ENCODE measurements at regions not wholly inside any gene's neighbourhood (a gene's known extent, or its start where the extent isn't known, plus 50 kb on each side); places are given as distances from the start of the nearest gene placed in this dataset.
A peak's percentile ranks its signal among the peaks of the same experiment; 100 is the strongest.

DNA sequence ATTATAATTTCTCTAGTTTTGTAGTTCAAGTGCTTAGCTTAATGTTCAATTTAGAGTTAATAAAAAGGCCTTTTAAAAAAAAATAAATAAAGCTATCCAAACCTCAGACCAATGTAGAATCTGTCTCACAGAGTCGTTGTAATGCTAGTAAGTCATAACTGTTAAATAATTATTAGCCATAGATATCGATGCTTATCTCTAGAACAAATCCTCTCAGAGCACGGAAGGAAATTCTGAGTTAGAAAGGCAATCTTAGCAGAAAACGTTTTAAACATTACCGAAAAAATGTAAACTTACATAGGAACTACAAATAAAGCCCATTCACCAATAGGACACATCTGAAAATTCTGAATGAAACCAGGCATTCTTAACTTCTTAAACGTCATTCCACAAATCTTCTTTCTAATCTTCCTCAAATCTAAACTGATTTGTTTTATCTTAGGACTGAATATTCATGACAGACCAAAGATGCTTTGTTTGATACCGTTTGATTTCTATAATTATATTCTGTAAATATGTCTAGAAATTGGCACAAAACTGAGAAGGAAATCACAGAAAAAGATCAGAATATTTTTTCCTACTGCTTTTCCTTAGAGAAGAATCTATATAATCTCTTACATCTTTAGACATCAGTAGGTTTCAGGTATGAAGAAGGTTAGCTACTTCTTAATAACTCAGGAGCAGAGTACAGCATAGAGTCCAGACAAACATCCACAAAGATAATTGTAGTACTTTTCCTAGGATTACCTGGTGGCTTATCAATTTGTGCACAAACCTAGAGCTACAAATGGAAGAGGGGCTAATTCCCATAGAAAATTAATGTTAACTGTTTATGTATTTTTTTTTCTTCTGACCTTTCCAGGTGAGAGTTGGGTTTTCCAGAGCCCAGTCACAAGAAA lies 140.7 kb downstream of the BTC start:
- no peak for DNase-seq

DNA sequence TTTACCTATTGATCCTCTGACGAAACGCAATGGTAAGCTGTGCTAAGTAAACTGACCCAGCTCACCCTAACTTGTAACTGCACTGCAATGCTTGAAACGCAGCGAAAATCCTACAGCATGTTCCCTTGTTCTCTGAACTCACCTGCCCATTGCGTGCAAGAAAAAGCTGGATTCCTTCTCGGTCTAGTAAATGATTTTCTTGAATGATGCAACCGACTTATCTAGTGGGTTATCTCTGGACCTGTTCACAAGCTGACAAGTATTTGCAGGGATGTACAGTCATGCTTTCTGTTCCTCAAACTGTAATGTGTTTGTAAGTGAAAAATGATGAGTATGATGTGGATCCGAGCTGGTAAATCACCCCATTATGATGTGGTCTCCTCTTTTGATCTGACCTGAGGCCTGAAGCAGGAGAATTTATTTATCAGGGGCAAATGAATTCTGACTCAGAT lies 140.1 kb downstream of the BTC start:
- no peak for DNase-seq

DNA sequence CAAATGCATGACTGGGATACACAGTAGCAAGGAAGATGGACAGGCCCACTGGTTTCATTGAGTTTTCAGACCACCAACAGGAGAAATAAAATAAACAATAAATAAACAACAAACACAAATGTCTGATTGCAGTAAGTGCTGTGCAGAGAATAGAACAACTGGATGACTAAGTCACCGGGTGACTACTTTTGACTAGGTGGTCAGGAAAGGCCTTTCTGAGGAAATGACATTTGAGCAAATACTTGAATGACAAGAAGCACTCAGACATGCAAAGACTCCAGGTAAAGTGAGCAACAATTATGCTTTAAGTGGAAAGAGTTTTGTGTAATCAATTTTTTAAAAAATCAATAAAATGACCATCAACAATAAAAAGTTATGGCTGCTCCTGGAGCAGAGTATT lies 137.7 kb downstream of the BTC start:
- no peak for DNase-seq

DNA sequence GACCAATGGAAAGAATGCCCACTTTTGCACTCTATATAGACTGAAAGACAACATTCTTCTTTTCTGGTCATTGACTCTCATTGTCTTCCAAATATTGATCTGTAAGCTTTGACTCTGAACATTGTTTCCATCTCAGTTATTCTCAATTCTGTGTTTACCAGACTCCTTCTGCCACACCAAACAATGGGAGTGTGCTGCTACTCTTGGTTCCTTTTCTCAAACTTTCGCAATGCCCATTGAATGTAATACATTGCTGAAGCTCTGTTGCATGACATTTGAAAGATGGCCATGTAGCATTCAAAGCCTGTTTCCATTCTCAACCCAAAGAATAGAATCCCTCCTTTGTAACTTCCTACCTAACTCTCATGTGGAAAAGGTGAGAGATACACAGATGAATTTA lies 136.2 kb downstream of the BTC start:
- DNase-seq: no peak

DNA sequence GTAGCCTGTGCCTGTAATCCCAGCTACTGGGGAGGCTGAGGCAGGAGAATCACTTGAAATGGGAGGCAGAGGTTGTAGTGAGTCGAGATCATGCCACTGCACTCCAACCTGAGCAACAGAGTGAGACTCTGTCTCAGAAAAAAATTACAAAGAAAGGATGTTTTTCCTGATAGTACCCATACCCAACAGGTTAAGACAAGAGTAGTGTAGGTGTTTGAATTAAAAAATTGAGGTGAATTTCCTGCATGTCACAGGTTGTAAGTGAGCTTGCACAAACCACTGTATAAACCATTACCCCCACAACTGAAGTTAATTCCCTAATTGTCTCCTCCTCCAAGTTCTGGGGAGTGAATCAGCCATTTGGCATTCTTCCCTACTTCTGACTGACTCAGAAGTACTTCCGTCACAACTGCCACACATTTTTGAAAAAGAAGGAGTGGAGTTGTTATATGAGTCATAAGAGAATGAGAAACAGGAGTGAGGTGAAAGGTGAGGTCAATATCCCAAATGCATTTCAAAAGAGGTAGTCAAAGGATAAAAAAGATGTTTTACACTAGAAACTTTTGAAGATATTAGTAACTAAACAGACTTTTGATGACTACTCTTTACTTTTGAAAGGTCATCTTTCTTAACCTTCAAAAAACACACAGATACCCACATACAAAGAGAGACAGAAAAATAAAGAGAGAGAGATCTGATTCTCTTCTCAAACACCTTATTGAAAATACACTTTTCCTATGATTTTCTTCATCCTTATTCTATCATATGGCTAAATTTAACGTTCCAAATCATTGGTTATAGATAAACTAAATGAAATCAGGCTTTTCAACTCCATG lies 134.5 kb downstream of the BTC start:
- DNase-seq: no peak

DNA sequence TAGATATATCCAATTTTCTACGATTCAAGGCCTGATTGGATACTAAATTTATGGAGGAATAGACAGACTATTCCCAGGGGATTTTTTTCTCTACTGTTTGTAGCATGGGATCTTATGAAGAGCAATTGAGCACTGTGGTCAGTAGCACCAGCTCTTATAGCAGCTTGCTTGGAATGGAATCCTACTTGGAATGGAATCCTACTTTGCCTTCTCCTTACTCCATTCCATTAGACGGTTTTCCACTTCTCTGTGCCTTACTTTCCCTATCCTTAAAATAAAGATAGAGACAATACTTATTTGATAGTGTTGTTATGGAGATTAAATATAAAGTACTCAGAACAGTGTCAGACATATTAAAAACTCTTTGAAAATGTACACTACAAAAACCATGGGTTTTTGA lies 133.5 kb downstream of the BTC start:
- no peak for DNase-seq

DNA sequence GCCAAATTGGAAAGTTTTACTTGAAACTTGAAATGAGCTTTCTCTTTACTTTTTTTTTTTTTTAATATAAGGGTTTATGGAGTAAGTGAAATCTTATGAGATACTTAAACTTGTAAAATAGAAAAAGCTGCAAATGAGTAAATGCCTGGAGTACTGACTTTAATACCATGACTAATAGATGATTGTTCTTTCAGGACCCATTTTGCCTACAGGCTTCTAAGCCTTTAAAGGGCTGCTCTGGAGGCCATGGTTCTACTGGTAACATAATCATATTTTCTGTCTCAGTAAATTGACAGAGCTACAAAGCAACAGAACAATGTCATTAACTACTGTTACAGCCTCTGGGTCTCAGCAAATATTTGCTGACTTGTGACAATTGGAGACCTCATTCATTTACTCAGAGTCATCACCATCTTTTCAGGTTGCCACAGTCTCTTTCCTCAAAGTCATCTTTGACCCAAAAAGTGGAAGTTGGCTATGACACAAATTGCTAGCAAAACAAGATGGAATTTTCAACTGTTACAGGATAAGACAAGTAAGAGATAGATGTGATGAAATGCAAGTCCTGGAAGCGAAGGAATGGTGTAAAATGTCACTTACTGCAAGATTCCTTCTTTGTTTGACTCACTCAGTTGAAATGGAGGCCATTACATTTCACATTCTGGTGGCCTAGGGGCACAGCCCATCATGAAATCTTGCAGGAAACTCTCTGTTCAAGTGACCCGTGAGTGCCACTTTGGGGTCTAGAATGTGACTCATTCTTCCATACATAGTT lies 132.7 kb downstream of the BTC start:
- no peak for DNase-seq

DNA sequence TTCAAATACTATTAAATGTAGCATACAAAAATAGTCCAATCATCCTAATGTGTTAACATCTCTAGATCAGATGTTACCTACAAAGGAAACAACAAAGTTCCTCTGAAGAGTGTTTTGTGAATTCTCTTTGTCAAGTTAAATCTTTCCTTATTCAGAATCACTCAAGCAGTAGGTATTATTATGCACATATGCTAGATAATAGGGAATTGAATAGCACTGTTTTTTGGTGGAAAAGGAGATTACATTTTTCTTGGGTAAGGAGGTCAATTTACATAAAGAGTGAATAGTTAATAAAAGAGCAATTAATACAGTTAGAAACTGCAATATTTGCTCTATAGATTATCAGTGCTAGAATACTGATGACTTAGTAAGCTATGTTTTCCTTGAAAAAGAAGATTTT lies 130.7 kb downstream of the BTC start:
- no peak for DNase-seq

DNA sequence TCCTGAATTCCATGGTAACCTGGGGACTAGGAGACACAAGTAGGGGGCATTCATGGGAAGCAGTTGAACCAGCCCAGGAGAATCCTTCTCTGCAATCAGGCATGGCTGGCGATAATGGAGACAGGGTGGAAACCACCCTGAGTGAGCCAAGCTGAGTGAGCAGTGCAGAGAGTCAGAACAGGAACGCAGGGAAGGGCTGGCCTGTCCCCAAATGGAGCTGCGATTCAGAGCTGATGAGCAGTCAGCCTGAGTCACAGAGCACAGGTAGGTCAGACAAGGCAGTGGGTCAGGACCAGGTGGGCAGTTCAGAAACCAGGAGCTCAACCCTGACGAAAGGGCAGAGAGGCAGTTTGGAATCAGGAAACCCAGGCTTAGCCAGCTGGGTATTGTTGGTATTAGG lies 129.0 kb downstream of the BTC start:
- no peak for DNase-seq

DNA sequence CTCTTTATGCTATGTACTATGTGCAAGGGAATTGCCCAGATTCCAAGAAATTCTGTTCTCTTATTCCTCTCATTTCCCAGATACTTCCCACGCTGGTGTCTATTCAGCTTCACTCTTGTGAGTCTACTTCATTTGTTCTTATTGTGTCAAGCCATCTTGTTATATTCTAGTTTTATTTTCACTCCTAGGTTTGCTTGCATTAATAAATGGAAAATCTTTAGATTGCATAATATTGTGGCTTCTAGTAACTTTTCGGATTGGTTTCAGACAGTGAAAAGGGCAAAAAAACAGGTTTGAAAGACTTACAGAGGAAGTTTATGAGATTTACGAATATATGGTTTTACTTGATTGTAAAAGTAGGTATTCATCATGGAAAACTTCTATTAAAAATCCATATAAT lies 128.4 kb downstream of the BTC start:
- no peak for DNase-seq

DNA sequence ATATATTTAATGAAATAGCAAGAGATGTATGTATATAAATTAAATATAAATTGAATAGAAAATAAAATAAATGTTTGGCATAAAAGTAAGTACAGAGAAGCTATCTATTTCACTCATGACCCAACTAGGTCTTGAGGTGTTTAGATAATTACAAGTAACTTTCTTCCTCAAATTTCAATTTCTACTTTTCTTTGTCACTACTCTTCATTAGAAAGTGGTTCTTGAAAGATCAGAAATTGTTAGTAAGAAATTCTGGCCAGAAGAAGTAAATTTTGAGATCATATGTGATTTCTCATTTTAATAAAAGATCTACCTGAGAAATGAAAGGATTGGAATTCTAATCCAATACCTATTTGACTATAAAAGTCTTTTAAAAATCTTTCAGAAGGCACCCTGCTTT lies 126.9 kb downstream of the BTC start:
- DNase-seq: no peak

DNA sequence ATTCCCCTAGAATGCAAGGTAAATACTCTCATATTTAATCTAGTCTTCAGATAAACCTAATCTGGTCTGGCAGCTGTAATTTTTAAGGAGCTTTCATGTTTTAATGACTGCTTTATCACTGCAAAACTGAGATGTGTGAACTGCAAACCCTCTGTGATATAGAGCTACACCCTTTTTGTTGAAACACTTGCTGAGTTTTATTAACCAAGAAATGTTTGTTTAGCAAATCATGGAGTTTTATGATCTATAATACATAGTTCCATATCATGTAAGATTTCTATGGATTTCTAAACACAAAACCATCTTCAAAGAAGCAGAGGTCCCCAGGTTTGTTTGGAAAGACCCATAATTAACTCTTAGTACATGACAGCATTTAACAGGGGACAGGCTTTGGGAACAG lies 126.4 kb downstream of the BTC start:
- DNase-seq: no peak

DNA sequence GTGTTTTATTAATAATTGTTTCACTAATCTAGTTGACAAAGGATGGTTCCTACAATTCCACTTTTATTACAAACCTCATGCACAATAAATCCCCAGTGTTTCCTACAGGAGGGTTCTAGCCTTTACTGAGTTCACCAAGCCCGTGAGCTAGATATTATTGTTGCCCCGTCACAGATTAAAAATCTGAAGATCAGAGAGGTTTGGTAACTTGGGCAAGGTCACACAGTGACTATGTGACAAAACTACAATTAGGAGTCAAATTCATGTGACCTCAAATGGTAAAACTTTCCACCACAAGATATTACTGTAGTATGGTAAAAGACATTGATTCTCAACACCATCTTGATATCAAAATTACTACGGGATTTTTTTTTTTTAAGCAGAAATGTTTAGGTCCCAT lies 124.6 kb downstream of the BTC start:
- DNase-seq: no peak

DNA sequence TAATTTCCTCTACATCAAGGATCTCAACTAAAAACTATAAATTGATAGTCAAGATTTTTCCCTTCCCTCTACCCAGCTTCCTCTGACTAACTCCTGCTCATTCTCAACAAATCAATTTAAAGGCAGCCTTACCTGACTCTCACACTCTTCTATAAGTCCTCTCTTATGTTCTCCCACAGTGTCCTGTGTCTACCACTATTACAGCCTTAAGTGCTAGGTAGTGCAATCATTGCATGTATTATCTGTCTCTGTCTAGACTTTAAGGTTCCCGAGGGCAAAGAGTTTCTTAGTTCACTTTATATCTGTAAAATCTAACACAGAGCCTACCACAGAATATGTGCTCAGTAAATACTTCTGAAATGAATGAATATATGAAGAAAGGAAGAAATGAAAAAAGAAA lies 123.7 kb downstream of the BTC start:
- DNase-seq: no peak

DNA sequence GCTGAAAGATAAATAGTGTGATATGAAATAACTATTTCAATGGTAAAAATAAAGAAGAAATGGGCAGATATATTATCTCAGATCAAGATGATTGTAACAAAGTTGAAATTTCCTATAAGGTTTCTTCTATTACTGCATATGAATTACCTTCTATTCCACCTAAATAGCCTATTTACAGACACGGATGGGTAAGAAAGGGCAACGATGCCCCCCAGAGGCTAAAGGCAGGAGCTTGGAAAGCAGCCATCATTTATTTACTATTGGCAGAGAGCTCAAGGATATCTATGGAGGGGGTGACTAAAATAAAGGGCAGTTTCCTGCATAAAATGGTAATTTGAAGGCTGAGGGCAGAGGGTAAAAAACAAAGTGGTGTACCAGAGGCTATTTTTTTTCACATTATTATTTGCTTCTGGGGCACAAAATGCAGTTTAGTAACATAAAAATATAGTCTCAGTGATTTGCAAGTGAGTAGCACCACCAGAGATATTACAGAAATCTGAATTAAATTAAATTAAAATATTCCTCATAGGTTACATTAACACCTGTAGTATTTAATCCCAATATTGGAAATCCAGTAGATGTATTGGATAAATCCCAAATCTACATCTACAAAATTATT lies 123.1 kb downstream of the BTC start:
- peak in 1 of 2 experiments; percentile 52 for DNase-seq

DNA sequence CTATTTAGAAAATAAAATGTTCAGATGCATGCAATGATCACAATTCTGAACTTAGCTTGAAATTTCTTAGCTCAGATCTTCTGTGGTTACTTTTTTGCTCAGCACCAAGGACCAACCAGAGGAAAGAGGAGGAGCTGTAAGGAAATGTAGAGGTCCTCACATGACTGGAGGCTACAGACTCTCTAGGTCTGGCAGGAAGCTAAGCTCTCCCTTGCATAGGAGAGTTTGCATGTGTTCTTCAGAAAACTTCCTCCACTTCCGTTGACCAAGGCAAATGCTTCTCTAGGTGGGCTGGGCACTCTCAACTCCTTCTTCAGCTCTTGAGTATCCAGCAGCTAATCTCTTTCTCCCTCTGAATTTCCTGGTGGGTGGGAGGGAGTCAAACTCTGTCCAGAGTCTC lies 119.6 kb downstream of the BTC start:
- DNase-seq: no peak

DNA sequence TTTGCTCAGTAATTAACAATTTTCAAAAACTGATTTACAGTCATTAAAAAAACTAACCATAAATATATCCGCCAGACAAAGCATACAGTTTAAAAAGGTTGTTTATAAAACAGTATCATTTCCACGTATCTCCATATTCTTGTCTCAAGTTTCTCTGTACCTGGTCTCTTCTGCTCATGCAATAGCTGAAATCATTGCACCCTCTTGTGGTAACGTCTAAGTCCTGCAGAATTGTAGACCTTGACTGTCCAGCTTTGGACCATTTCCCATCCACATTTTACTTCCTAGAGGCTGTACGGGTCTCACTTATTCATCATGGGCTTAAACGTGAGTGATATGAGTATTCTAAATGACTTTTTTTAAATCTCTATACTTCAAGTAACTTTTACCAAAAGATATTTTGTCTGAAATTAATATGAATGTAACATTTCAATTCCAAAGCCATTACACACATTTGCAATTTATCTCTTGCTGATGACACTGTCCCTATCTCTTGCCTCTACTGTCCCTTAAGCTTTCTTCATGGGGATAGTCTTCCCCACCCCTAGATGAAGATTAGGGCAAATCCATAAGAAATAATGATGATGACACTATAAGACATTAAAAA lies 118.5 kb downstream of the BTC start:
- peak; percentile 8 to 54 for DNase-seq

DNA sequence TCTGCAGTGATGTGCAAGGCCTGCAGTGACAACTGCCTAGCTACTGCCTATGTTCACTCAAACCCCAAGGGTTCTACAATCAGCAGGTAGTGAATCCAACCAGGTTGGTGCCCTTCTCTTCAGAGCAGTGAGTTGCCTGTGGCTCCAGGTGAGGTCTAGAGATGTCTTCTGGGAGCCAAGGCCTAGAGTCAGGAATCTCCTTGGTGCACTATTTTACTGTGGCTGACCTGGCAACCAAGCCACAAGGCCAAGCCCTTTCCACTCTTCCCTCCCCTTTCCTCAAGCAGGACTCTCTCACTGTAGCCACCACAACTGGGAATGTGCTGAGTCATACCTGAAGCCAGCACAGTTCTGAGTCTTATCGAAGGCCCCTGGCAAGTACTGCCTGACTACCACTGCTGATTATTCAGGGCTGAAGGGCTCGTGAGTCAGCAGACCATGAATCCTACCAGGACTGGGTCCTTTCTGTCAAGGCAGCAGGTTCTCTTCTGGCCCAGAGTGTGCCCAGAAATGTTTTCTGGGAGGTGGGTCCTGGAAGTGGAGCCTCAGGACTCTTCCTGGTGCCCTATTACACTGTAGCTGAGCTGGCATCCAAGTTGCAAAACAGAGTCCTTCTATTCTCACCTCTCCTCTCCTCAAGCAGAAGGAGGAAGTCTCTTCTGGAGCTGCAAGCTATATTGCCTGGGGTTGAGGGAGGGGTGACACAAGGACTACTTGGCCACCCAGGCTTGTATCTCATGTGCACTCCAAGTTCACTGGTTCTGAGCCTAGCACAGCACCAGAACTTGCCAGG lies 111.6 kb downstream of the BTC start:
- DNase-seq: no peak

DNA sequence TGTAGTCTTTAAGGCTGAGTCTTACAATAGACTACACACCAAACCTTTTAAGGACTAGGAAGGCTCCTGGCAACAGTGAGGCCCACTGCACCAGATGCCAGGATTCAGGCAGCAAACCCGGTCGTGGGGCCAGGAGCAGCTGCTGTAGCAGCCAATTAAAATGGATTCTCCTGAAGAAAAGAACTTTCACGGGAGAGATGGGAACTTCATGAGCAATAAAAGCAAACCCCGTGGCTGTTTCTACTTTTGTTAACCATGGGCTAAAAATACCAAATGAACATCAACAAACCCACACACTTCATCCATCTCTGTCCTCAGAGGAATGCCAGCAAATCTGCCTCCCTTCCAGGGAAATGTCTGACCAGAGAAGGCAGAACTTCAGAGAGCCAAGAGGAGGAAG lies 101.4 kb downstream of the BTC start:
- DNase-seq: no peak

All from NCI-H526 (cell line).